AG09309 (cell line): ENCODE measurements at regions not wholly inside any gene's neighbourhood (a gene's known extent, or its start where the extent isn't known, plus 50 kb on each side); places are given as distances from the start of the nearest gene placed in this dataset.

Experiments
- DNase-seq: peaks from one replicate; pipeline ENCODE4 v3.0.0-alpha.2; 2010; ENCODE audit warnings: low read depth
- H3K4me3 ChIP-seq: 2 replicates; pipeline ENCODE4 v1.5.1; 2011; ENCODE audit warnings: mild to moderate bottlenecking, low read depth, low read length, moderate library complexity; ENCODE audit not compliant: control insufficient read depth
- TF ChIP-seq, protein P1 (sequence below): IDR thresholded peaks from 2 replicates; pipeline ENCODE4 v1.5.1; 2011; ENCODE audit warnings: mild to moderate bottlenecking, low read depth, low read length, inconsistent platforms; ENCODE audit not compliant: insufficient read depth, control insufficient read depth; ENCODE audit errors: missing control alignments

DNA sequence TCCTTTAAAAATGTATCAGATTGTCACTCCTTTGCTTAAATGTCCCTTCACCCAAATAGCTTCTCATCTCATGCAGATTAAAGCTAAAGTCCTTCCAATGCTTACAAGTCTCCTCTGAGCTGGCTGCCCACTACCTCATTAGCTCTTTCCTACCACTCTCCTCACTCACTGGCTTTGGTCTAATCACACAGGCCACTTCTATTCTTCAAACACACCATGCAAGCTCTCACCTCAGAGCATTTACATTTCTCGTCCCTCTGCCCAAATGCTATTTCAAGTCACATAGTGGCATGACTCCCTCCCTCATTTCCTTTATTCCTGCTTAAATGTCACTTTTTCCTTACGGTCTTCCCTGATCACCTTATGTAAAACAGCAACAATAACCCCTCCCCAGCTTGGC is 110.6 kb upstream of the CMC1 start:
- TF ChIP-seq, protein P1, sequence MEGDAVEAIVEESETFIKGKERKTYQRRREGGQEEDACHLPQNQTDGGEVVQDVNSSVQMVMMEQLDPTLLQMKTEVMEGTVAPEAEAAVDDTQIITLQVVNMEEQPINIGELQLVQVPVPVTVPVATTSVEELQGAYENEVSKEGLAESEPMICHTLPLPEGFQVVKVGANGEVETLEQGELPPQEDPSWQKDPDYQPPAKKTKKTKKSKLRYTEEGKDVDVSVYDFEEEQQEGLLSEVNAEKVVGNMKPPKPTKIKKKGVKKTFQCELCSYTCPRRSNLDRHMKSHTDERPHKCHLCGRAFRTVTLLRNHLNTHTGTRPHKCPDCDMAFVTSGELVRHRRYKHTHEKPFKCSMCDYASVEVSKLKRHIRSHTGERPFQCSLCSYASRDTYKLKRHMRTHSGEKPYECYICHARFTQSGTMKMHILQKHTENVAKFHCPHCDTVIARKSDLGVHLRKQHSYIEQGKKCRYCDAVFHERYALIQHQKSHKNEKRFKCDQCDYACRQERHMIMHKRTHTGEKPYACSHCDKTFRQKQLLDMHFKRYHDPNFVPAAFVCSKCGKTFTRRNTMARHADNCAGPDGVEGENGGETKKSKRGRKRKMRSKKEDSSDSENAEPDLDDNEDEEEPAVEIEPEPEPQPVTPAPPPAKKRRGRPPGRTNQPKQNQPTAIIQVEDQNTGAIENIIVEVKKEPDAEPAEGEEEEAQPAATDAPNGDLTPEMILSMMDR, result no peak

DNA sequence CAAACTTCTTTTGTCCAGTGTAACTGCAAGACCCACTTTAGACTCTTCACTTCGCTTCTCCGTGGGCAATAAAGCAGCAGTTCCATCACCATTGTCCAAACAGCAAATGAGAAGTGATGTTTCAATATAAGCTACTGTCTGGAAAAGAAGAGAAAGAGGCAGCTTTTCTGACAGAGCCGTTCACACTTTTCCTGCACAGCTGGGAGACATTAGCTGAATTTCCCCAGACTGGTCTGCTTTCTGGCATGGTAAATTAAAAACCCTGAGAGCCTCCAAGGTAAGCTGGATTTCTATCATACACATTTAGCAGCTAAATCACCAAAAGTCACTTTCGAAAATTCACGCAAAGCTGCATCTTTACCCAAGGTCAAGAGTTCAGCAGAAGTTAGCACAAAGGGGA is 108.5 kb upstream of the CMC1 start:
- H3K4me3 ChIP-seq, result no peak overlapping the region
- TF ChIP-seq, protein P1, result no peak

More for the DNA sequence above, 110.6 kb upstream of the CMC1 start:
- DNase-seq, result no peak
- H3K4me3 ChIP-seq, result no peak overlapping the region

DNA sequence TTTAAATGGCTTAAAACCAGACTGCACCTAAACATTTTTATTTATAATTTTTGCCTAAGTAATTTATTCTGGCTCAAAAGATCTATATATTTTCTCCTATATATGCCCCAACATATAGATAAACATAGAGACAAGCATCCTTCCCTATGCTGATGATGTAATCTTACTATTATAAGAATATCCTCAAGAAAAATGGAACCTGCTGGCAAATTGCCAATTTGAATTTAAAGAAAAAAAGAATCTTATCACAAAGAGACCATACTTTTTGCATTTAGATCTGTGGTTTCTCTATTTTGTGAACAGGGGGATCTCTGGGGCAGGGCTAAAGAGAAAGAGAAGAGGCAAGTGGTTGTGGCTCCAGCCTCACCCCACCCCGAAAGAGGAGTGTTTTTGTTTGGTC is 107.2 kb upstream of the CMC1 start:
- no peak for DNase-seq
- TF ChIP-seq, protein P1, result no peak

More for the DNA sequence above, 108.5 kb upstream of the CMC1 start:
- DNase-seq, result no peak

DNA sequence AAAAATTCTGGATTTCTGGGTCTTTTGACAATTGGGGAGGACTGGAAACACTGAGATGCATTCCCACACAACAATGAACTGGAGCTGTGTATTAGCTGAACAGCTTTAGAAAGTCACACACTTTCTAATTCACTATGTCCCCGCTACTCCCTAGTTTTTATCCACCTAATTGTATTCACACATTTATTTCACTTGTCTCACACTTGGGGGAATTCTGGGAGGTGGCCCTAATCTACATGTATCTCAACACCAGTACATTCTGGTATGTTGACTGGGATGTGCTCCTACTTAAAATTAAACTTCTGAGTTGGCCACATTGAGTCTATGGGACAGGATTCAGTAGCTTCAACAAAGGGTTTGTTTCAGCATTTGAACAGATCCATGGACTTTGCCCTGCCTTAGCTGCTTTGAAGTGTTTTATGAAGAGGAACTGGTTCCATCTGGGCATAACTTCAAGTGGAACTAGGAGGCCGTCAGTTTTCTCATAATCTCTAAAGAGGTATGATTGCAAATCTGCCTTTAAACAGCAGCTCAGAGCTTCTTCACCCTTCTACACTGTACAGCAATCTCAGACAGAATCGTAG is 106.5 kb upstream of the CMC1 start:
- H3K4me3 ChIP-seq, result no peak overlapping the region
- no peak for DNase-seq
- TF ChIP-seq, protein P1, result no peak

More for the DNA sequence above, 107.2 kb upstream of the CMC1 start:
- H3K4me3 ChIP-seq, result no peak overlapping the region

DNA sequence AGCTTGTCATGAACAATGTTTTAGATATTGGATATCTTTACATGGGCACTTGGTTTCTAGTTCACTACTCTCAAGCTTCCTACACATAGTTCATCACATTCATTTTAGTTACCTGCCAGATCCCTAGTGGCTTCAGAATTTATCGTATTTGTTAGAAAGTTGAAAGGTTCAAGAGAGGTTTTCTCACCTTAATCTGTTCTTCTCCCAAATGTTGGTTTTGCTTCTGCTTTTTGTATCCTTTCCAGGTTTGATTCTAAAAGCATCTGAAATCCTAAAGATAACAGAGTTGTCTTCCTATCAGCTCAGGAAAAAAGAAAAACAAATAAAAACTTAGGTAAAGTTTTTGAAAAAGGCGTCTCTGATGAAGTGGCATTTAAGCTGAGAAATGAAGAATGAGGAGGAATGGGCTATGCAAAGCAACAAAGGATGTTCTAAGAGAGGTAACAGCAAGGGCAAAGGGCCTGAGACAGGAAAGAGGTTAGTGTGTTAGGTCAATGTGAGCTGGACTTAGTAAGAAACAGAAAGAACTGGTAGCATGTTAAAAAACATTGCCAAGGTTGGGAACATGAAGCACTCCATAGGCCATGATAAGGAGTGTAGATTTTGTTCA is 104.7 kb upstream of the CMC1 start:
- no peak overlapping the region for H3K4me3 ChIP-seq
- DNase-seq, result no peak
- TF ChIP-seq, protein P1, result no peak

DNA sequence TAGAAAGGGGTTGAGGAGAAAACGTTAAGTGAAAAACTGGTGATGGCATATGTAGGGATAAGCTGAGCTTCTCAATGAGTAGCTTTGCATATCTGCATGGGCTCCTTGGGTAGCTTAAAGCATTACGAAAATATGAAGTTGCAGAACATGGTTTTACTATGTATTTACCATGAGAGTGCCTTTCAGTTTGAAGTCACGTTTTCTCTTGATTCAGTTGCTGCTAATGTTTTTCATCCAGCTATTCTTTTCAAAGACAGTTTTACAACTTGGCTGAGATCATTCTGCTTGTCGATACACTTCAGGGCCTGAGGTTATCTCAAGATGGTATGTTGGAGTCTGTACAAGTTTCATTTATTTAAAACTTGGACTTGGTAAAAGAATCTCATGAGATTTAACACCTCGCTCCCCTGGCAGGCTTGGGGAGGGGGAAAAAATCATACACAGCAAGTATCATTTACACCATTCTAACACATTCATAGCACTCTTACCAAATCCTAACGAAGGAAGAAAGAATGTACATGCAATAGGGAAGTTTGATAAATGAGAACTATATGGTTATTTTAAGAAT is 103.3 kb upstream of the CMC1 start:
- H3K4me3 ChIP-seq, result no peak overlapping the region
- TF ChIP-seq, protein P1, result no peak
- DNase-seq, result no peak
